Stimulated activated CD4-positive, alpha-beta T cell treated with anti-CD3 and anti-CD28 coated beads, Interleukin-15, amount 100 ng/mL, for 48 hours (primary cell): ENCODE measurements at regions not wholly inside any gene's neighbourhood (a gene's known extent, or its start where the extent isn't known, plus 50 kb on each side); places are given as distances from the start of the nearest gene placed in this dataset.
"Not testable (repeated sequence)": the region's sequence is repeated elsewhere in the genome, so short reads cannot be mapped to it uniquely, and the experiment has no call there.

ENCODE experiments used
- DNase-seq, 2 donors: peaks; one replicate each; pipeline ENCODE4 v3.0.0-alpha.2; 2020; ENCODE audit warnings: low read depth in 2 of 2

GRCh38 chr15:26075770-26076169 lies 212.6 kb upstream of the ATP10A start:
- DNase-seq = no peak

GRCh38 chr15:26073430-26074333 lies 210.6 kb upstream of the ATP10A start:
- peak; percentile 30 to 56 for DNase-seq

GRCh38 chr15:26070095-26070532 lies 207.0 kb upstream of the ATP10A start:
- no peak for DNase-seq

- no peak for DNase-seq
These were observed 206.1 kb upstream of the ATP10A start for GRCh38 chr15:26069231-26069641.

- no peak for DNase-seq
These were observed 203.8 kb upstream of the ATP10A start for GRCh38 chr15:26066896-26067295.

GRCh38 chr15:26065723-26066122 lies 202.6 kb upstream of the ATP10A start:
- no peak for DNase-seq

GRCh38 chr15:26061248-26061647 lies 198.1 kb upstream of the ATP10A start:
- DNase-seq = no peak

- not testable (repeated sequence) for DNase-seq
These were observed 193.6 kb upstream of the ATP10A start for GRCh38 chr15:26056766-26057165.

- no peak for DNase-seq
These were observed 188.9 kb upstream of the ATP10A start for GRCh38 chr15:26051761-26052675.

GRCh38 chr15:26050984-26051383 lies 187.9 kb upstream of the ATP10A start:
- no peak for DNase-seq

- DNase-seq = no peak
These were observed 187.0 kb upstream of the ATP10A start for GRCh38 chr15:26049900-26050657.

- DNase-seq = no peak
These were observed 185.5 kb upstream of the ATP10A start for GRCh38 chr15:26048669-26049068.

- DNase-seq = no peak
These were observed 182.4 kb upstream of the ATP10A start for GRCh38 chr15:26045516-26045915.

GRCh38 chr15:26043018-26043417 lies 179.9 kb upstream of the ATP10A start:
- no peak for DNase-seq

- DNase-seq = no peak
These were observed 175.6 kb upstream of the ATP10A start for GRCh38 chr15:26038693-26039092.

- no peak for DNase-seq
These were observed 174.2 kb upstream of the ATP10A start for GRCh38 chr15:26037369-26037768.

- DNase-seq = no peak
These were observed 170.4 kb upstream of the ATP10A start for GRCh38 chr15:26033493-26033892.

GRCh38 chr15:26032162-26032846 lies 169.2 kb upstream of the ATP10A start:
- no peak for DNase-seq

- not testable (repeated sequence) for DNase-seq
These were observed 166.5 kb upstream of the ATP10A start for GRCh38 chr15:26029586-26029985.

- DNase-seq = no peak
These were observed 166.0 kb upstream of the ATP10A start for GRCh38 chr15:26029146-26029545.

GRCh38 chr15:26028086-26028740 lies 165.1 kb upstream of the ATP10A start:
- no peak for DNase-seq
